ENCODE measurements at regions not wholly inside any gene's neighbourhood (a gene's known extent, or its start where the extent isn't known, plus 50 kb on each side); places are given as distances from the start of the nearest gene placed in this dataset.

DNA sequence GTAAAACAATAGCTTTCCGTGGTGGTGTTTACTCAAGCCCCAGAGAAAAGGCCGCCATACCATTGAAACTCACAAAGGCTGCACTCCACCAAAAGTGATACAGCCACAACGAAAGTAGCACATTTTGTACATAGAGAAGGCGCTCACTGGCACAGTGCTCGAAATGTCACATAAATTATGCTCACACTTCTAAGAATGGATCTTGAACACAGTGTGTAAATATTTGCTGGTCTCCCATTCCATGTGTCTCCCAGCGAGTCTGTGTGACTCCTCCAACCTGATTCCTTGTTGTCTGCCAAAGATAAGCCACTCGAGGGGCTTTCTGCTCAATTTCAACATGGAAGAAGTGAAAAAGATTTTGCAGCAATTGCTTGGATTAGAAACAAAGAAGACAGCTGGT, 234.0 kb upstream of the VCX3A start:
- TF ChIP-seq, protein P1, sequence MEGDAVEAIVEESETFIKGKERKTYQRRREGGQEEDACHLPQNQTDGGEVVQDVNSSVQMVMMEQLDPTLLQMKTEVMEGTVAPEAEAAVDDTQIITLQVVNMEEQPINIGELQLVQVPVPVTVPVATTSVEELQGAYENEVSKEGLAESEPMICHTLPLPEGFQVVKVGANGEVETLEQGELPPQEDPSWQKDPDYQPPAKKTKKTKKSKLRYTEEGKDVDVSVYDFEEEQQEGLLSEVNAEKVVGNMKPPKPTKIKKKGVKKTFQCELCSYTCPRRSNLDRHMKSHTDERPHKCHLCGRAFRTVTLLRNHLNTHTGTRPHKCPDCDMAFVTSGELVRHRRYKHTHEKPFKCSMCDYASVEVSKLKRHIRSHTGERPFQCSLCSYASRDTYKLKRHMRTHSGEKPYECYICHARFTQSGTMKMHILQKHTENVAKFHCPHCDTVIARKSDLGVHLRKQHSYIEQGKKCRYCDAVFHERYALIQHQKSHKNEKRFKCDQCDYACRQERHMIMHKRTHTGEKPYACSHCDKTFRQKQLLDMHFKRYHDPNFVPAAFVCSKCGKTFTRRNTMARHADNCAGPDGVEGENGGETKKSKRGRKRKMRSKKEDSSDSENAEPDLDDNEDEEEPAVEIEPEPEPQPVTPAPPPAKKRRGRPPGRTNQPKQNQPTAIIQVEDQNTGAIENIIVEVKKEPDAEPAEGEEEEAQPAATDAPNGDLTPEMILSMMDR (conservative IDR thresholded peaks at IDR 0.05 in 1 of 2, IDR thresholded peaks at IDR 0.05 in 1 of 2; ENCODE audit: low read depth in 1 of 2, low read length in 2 of 2), result no peak
- no peak for TF ChIP-seq EZH2 (IDR thresholded peaks at IDR 0.05; ENCODE audit: low read length, missing control alignments)

All from fibroblast of lung (primary cell).